A673 (cell line): ENCODE measurements at regions not wholly inside any gene's neighbourhood (a gene's known extent, or its start where the extent isn't known, plus 50 kb on each side); places are given as distances from the start of the nearest gene placed in this dataset.

Experiments
- BruUV-seq: library from RNA; stranded (reverse); fragments of 400-500 nt; replicated peaks from 2 replicates; lab custom pipeline; 2021; lab: Mats Ljungman, UMichigan
- CTCF ChIA-PET: fragments of 300-600 bp; sonication (Branson Sonifier 250); formaldehyde crosslinking; loops from one replicate; lab custom pipeline; 2022; ENCODE audit warnings: antibody characterized with exemption; lab: Charles Lee
- POLR2A ChIA-PET: fragments of 300-600 bp; sonication (Branson Sonifier 250); formaldehyde crosslinking; loops from one replicate; lab custom pipeline; 2022; ENCODE audit warnings: antibody characterized with exemption; ENCODE audit not compliant: low non-redundant PET; lab: Charles Lee
- DNase-seq: peaks from one replicate; pipeline ENCODE4 v3.0.0-alpha.2; 2015; ENCODE audit warnings: low spot score
- H3K27ac ChIP-seq: fragments of 200-600 bp; sonication (generic); 2 replicates; pipeline ENCODE4 v1.5.1; 2016; ENCODE audit warnings: mixed run types, low read depth, mild to moderate bottlenecking, mixed read lengths, antibody characterized with exemption, low read length; ENCODE audit not compliant: poor library complexity, severe bottlenecking
- H3K27me3 ChIP-seq: fragments of 200-600 bp; sonication (generic); replicated peaks from 2 replicates; pipeline ENCODE4 v1.6.1; 2017; ENCODE audit warnings: mixed run types, low read depth, mild to moderate bottlenecking, mixed read lengths, antibody characterized with exemption, low read length; ENCODE audit not compliant: insufficient read depth, poor library complexity
- H3K36me3 ChIP-seq: fragments of 200-600 bp; sonication (generic); 2 replicates; pipeline ENCODE4 v1.6.1; 2016; ENCODE audit warnings: mixed run types, mild to moderate bottlenecking, mixed read lengths, antibody characterized with exemption, low read length; ENCODE audit not compliant: insufficient read depth, poor library complexity, severe bottlenecking
- H3K4me1 ChIP-seq: fragments of 200-600 bp; sonication (generic); 2 replicates; pipeline ENCODE4 v1.6.1; 2017; ENCODE audit warnings: mixed run types, mild to moderate bottlenecking, mixed read lengths, antibody characterized with exemption, low read length; ENCODE audit not compliant: insufficient read depth, poor library complexity, severe bottlenecking
- H3K4me3 ChIP-seq: fragments of 200-600 bp; sonication (generic); 2 replicates; pipeline ENCODE4 v1.5.1; 2016; ENCODE audit warnings: low read depth, mixed run types, mild to moderate bottlenecking, mixed read lengths, low read length; ENCODE audit not compliant: poor library complexity, severe bottlenecking
- H3K9me3 ChIP-seq: fragments of 200-600 bp; sonication (generic); 2 replicates; pipeline ENCODE4 v1.6.1; 2016; ENCODE audit warnings: mixed run types, low read depth, mild to moderate bottlenecking, mixed read lengths, antibody characterized with exemption, low read length; ENCODE audit not compliant: poor library complexity, severe bottlenecking
- CTCF ChIP-seq: fragments of 300-800, 200-600 bp; sonication (generic); conservative IDR thresholded peaks from 2 replicates; pipeline ENCODE4 v1.5.1; 2017; ENCODE audit warnings: low read depth, mild to moderate bottlenecking, antibody characterized with exemption, low read length, moderate library complexity, mixed read lengths
- EZH2 ChIP-seq: fragments of 200-600 bp; sonication (generic); IDR thresholded peaks from 2 replicates; pipeline ENCODE4 v1.6.1; 2017; ENCODE audit warnings: borderline replicate concordance, low read depth, mild to moderate bottlenecking, mixed read lengths, antibody characterized with exemption, low read length; ENCODE audit not compliant: poor library complexity, severe bottlenecking
- intact Hi-C: fragments of 100-400 bp; cut with micrococcal nuclease; formaldehyde crosslinking; loops from one replicate; pipeline ENCODE4 v1.10.0; 2022; ENCODE audit not compliant: unreplicated experiment

GRCh38 chr9:135349212-135350002, 130.2 kb upstream of the PPP1R26 start:
- ChIA-PET CTCF (no interaction called here), POLR2A (no interaction called here)
- intact Hi-C loops: loop anchor here (2.0 kb wide), 1 partner anchor 53 kb away; no protein-coding TSS in a partner anchor
- TF ChIP-seq EZH2: no peak
- no peak for TF ChIP-seq CTCF
- no peak overlapping the region for H3K4me3 ChIP-seq
- H3K36me3 ChIP-seq: no peaks in the 10 kb centered on the region
- DNase-seq: no peak
- no peak overlapping the region for H3K27ac ChIP-seq
- no TSS peak for BruUV-seq
- no peaks in the 10 kb centered on the region for H3K9me3 ChIP-seq
- H3K27me3 ChIP-seq: no peaks in the 10 kb centered on the region
- H3K4me1 ChIP-seq: peaks cover 20% of the 10 kb centered on the region

- POLR2A ChIA-PET: no interaction called here
- CTCF ChIA-PET: no interaction called here
- Histone ChIP-seq H3K27ac (no peak overlapping the region), H3K9me3 (no peaks in the 10 kb centered on the region), H3K4me1 (peaks cover 15% of the 10 kb centered on the region), H3K27me3 (no peaks in the 10 kb centered on the region), H3K36me3 (no peaks in the 10 kb centered on the region), H3K4me3 (no peak overlapping the region)
- BruUV-seq: no TSS peak
- DNase-seq: no peak
- intact Hi-C loops: no loop called here
- TF ChIP-seq CTCF: no peak
- no peak for TF ChIP-seq EZH2
Observed at GRCh38 chr9:135350003-135350315, 129.6 kb upstream of the PPP1R26 start.

GRCh38 chr9:135353935-135354334, 125.6 kb upstream of the PPP1R26 start:
- ChIA-PET CTCF (interaction anchor here (0.6 kb wide), 1 partner anchor 87 kb away, joined by 4 read pairs; no protein-coding TSS in a partner anchor), POLR2A (no interaction called here)
- H3K27ac ChIP-seq: no peak overlapping the region
- H3K4me3 ChIP-seq: no peak overlapping the region
- no peaks in the 10 kb centered on the region for H3K27me3 ChIP-seq
- H3K36me3 ChIP-seq: no peaks in the 10 kb centered on the region
- intact Hi-C loops: no loop called here
- no TSS peak for BruUV-seq
- peaks cover 15% of the 10 kb centered on the region for H3K4me1 ChIP-seq
- TF ChIP-seq EZH2 (no peak), CTCF (no peak)
- no peaks in the 10 kb centered on the region for H3K9me3 ChIP-seq
- DNase-seq: no peak
